ENCODE measurements at regions not wholly inside any gene's neighbourhood (a gene's known extent, or its start where the extent isn't known, plus 50 kb on each side); places are given as distances from the start of the nearest gene placed in this dataset.

DNA sequence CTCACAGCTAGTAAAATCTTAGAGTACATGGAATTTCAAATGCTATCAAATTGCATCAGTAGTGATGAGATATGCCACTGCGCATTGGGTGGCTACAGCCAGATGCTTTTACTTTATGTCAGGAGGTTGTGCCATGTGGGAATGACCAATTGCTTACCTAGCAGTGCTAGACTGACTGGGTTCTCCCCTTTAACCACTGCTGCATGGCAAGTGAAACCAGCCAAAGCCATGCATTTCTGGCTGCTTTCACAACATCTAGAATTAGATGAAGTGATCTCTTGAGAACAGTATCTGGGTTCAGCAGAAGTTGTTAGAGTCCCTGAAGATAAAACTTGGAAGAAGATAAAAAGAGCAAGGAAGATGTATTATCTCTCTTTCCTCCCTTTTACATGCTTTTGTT, 1174.2 kb upstream of the CDH2 start:
- H3K36me3 ChIP-seq (ENCODE audit: control insufficient read depth, insufficient read depth, low read length) = no peaks in the 10 kb centered on the region
- DNase-seq (ENCODE audit: extremely low read depth, insufficient read length) = no peak
- no peak for TF ChIP-seq CTCF (IDR thresholded peaks at IDR 0.05; ENCODE audit: insufficient read depth, low read length, poor library complexity, severe bottlenecking)
- H3K27me3 ChIP-seq (replicated peaks; ENCODE audit: control insufficient read depth, insufficient read depth, low read length) = no peaks in the 10 kb centered on the region
- H3K4me3 ChIP-seq (replicated peaks; ENCODE audit: low read depth, low read length) = no peak overlapping the region

GRCh38 chr18:29328932-29329331, 1152.0 kb upstream of the CDH2 start:
- no peak for DNase-seq (ENCODE audit: extremely low read depth, insufficient read length)
- TF ChIP-seq CTCF (IDR thresholded peaks at IDR 0.05; ENCODE audit: insufficient read depth, low read length, poor library complexity, severe bottlenecking) = no peak
- Histone ChIP-seq H3K4me3 (replicated peaks; ENCODE audit: low read depth, low read length) (no peak overlapping the region), H3K36me3 (ENCODE audit: control insufficient read depth, insufficient read depth, low read length) (no peaks in the 10 kb centered on the region), H3K27me3 (replicated peaks; ENCODE audit: control insufficient read depth, insufficient read depth, low read length) (no peaks in the 10 kb centered on the region)

- DNase-seq (ENCODE audit: extremely low read depth, insufficient read length) = no peak
- H3K36me3 ChIP-seq (ENCODE audit: control insufficient read depth, insufficient read depth, low read length) = no peaks in the 10 kb centered on the region
Measured at GRCh38 chr18:29326214-29326613, 1149.3 kb upstream of the CDH2 start.

DNA sequence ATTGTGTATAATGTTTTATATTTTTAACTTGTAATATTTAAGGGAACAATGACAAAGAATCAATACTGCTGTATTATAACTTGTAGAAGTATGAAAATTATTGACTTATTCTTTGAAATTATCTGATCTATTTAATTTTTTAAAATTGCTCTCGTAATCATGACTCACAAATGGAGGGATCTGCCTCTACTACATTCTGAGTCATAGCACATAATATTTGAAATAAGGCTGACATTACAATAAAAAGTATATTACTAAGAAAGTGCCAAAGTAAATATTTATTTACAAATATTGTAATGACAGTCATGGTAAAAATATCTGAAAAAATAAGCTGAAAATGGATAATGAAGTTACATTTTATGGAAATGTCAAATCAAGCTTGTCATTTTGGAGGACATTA, 1144.6 kb upstream of the CDH2 start:
- H3K36me3 ChIP-seq (ENCODE audit: control insufficient read depth, insufficient read depth, low read length) = no peaks in the 10 kb centered on the region
- TF ChIP-seq CTCF (IDR thresholded peaks at IDR 0.05; ENCODE audit: insufficient read depth, low read length, poor library complexity, severe bottlenecking) = no peak
- no peak overlapping the region for H3K4me3 ChIP-seq (replicated peaks; ENCODE audit: low read depth, low read length)
- no peak for DNase-seq (ENCODE audit: extremely low read depth, insufficient read length)
- no peaks in the 10 kb centered on the region for H3K27me3 ChIP-seq (replicated peaks; ENCODE audit: control insufficient read depth, insufficient read depth, low read length)

More at GRCh38 chr18:29326214-29326613, 1149.3 kb upstream of the CDH2 start:
- H3K4me3 ChIP-seq (replicated peaks; ENCODE audit: low read depth, low read length) = no peak overlapping the region
- no peak for TF ChIP-seq CTCF (IDR thresholded peaks at IDR 0.05; ENCODE audit: insufficient read depth, low read length, poor library complexity, severe bottlenecking)
- H3K27me3 ChIP-seq (replicated peaks; ENCODE audit: control insufficient read depth, insufficient read depth, low read length) = no peaks in the 10 kb centered on the region

DNA sequence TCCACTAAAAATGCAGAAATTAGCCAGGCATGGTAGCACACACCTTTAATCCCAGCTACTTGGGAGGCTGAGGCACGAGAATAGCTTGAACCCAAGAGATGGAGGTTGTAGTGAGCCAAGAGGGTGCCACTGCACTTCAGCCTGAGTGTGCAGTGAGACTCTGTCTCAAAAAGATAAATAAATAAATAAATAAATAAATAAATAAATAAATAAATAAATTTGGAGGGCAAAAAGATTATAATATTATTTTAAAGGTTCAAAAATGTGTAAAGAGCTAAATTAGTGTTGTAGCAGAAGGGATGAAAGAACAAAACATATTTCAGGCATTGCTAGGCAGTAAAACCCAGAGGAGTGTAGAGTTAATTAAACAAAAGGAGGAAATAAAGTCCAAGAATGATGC, 1136.4 kb upstream of the CDH2 start:
- Histone ChIP-seq H3K4me3 (replicated peaks; ENCODE audit: low read depth, low read length) (no peak overlapping the region), H3K36me3 (ENCODE audit: control insufficient read depth, insufficient read depth, low read length) (no peaks in the 10 kb centered on the region), H3K27me3 (replicated peaks; ENCODE audit: control insufficient read depth, insufficient read depth, low read length) (no peaks in the 10 kb centered on the region)
- TF ChIP-seq CTCF (IDR thresholded peaks at IDR 0.05; ENCODE audit: insufficient read depth, low read length, poor library complexity, severe bottlenecking) = no peak
- DNase-seq (ENCODE audit: extremely low read depth, insufficient read length) = no peak

DNA sequence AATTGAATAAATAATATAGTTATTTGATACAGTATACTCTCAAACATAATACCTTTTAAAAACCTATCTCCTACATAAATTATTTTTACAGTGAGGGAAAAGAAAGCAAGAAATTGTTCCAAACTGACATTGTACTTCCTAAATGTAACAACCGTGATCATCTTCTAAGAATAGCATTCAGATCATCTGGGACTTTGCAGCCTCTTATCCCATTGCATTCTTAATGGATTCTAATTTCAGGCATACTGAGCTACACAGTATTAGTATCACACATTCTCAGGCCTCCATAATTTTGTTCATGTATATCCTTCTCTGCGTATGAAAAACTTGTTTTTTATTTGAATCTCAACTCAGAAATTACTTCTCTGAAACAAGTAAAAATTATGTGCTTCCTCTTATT, 1134.7 kb upstream of the CDH2 start:
- DNase-seq (ENCODE audit: extremely low read depth, insufficient read length) = no peak
- no peak overlapping the region for H3K4me3 ChIP-seq (replicated peaks; ENCODE audit: low read depth, low read length)
- no peaks in the 10 kb centered on the region for H3K36me3 ChIP-seq (ENCODE audit: control insufficient read depth, insufficient read depth, low read length)
- no peak for TF ChIP-seq CTCF (IDR thresholded peaks at IDR 0.05; ENCODE audit: insufficient read depth, low read length, poor library complexity, severe bottlenecking)
- H3K27me3 ChIP-seq (replicated peaks; ENCODE audit: control insufficient read depth, insufficient read depth, low read length) = no peaks in the 10 kb centered on the region
